ENCODE measurements at regions not wholly inside any gene's neighbourhood (a gene's known extent, or its start where the extent isn't known, plus 50 kb on each side); places are given as distances from the start of the nearest gene placed in this dataset.

GRCh38 chr13:108528303-108528702, 101.1 kb upstream of the MYO16 start:
- no peak for DNase-seq (ENCODE audit: low spot score)

DNA sequence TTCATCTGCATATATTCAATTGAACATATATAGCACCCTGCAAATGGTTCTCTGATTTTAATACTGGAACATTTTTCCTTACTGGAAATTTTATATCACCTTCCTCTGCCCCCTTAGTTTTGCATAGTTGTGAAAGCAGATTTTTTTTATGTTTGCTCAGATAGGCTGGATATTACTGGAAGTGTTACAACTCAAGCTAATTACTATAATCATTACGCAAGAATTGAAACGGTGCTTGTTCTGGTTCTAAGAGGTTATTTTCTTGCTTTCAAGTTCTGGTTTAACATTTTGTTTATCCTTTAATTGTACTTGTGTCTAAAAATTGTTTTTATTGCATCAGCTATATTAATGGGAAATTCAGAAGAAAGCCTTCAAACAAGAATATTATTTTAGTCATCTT, 95.6 kb upstream of the MYO16 start:
- no peak for DNase-seq (ENCODE audit: low spot score)

DNA sequence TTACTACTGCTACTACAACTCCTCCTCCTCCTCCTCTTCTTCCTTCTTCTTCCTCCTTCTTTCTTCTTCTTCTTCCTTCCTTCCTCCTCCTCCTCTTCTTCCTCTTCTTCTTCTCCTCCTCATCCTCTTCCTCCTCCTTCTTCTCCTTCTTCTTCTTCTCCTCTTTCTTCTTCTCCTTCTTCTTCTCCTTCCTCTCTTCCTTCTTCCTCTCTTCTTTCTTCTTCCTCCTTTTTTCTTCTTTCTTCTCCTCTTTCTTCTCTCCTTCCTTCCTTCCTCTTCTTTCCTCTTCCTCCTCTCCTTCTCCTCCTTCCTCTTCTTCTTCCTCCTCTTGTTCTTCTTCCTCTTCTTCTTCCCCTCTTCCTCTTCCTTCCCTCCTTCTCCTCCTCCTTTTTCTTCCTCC, 94.7 kb upstream of the MYO16 start:
- no peak for DNase-seq (ENCODE audit: low spot score)

DNA sequence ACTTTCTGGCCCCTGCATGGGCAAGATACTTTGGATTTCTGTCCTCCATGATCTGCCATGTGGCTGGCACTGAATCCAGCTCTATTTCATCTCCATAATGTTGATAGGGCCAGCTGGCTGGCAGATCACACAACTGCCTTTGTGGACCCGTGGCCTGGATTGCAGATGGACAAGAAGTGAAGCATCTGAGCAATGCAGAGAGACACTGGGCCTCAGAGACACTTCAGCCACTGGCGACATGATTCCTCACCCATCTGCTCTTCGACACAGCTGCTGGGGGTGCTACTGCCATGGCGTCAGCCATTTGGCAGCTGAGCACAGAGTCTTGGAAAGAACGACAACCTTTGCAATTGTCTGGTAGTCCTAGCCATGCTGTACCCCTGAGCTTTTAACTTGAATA, 79.5 kb upstream of the MYO16 start:
- no peak for DNase-seq (ENCODE audit: low spot score)

DNA sequence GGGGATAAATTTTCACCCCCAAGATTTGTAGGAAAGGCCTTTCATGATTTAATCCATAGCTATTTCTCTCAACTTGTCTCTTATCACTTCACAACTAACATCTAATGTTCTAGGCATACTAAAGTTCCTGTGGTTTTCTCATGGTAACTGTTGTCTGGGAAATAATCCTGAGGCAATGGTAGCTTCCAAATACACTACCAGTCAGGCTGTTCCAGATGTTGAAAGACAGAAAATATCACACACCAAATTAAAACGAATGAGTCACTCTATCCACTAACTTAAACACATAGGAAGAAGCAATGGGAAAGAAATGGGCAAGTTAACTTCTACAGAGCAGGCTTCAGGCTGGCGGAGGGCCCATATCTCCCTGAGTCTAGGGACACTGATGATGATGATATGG, 77.7 kb upstream of the MYO16 start:
- DNase-seq (ENCODE audit: low spot score), result no peak

- DNase-seq (ENCODE audit: low spot score), result no peak
These were observed 70.9 kb upstream of the MYO16 start for GRCh38 chr13:108558489-108558888.

DNA sequence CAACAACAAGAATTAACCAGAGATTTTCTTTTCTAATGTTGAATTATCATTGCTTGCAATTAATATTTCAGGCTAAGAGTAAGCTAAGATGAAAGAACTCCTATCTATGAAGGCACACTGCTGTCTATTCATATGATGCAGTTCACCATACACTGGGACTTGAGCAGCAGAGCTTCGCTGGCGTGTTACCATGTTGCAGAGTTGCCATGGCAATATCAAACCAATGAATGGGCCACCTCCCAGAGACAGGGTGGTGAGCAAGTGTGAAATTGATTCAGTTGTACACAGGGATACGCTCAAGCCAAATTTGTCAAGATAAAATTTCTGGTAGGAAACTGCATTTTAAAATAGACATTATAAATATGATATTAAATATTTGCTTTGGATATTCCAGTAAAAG, 69.3 kb upstream of the MYO16 start:
- DNase-seq (ENCODE audit: low spot score), result no peak

GRCh38 chr13:108561149-108561548, 68.3 kb upstream of the MYO16 start:
- DNase-seq (ENCODE audit: low spot score), result no peak

GRCh38 chr13:108566413-108567170, 62.8 kb upstream of the MYO16 start:
- DNase-seq (ENCODE audit: low spot score), result no peak

- DNase-seq (ENCODE audit: low spot score), result no peak
These were observed 56.6 kb upstream of the MYO16 start for GRCh38 chr13:108572782-108573211.

DNA sequence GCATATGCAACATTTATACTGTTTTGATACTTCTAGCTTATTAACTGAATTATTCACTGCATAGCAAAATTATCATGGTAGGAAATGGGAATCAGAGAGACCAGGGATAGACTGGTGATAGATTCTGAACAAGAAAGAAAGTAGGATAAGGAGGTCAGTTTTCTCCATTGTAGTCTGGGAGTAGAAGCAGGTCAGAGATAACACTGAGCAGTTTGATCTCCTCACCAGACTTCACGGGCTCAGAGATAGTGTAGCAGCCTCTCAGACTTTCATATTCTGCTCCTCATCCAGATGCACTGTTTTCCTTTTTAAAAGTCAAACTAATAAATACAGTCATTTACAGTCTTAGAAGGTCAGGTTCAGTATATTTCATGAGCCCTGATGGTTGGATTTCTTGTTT, 56.0 kb upstream of the MYO16 start:
- no peak for DNase-seq (ENCODE audit: low spot score)

GRCh38 chr13:108574856-108575255, 54.6 kb upstream of the MYO16 start:
- DNase-seq (ENCODE audit: low spot score), result no peak

- DNase-seq (ENCODE audit: low spot score), result no peak
These were observed 54.0 kb upstream of the MYO16 start for GRCh38 chr13:108575430-108575829.

Data from CD4-positive, alpha-beta T cell treated with Interleukin-2 at 100 ng/mL for 4 hours (primary cell).